Activated CD8-positive, alpha-beta memory T cell treated with anti-CD3 and anti-CD28 coated beads, Interleukin-2, amount 10 ng/mL, durations not matched to agents 7 days and 5 days (primary cell): ENCODE measurements at regions not wholly inside any gene's neighbourhood (a gene's known extent, or its start where the extent isn't known, plus 50 kb on each side); places are given as distances from the start of the nearest gene placed in this dataset.
"Not testable (repeated sequence)": the region's sequence is repeated elsewhere in the genome, so short reads cannot be mapped to it uniquely, and the experiment has no call there.

Experiments used
- ATAC-seq: fragments of 150-1000 bp; cut with Tn5 transposase; one replicate; pipeline ENCODE4 v1.10.0; 2021; ENCODE audit warnings: moderate library complexity
- CTCF ChIA-PET: fragments of 350-600 bp; sonication (Branson Sonifier 250); formaldehyde crosslinking; loops from one replicate; lab custom pipeline; 2021; ENCODE audit warnings: antibody characterized with exemption; lab: Charles Lee
- DNase-seq: peaks from one replicate; pipeline ENCODE4 v3.0.0-alpha.2; 2020
- H3K27ac Mint-ChIP-seq: one replicate; pipeline ENCODE4 v1.8.0; 2021; ENCODE audit warnings: mild to moderate bottlenecking, mixed read lengths
- H3K27me3 Mint-ChIP-seq: one replicate; pipeline ENCODE4 v1.8.0; 2021; ENCODE audit warnings: mixed read lengths
- H3K36me3 Mint-ChIP-seq: one replicate; pipeline ENCODE4 v1.8.0; 2021; ENCODE audit warnings: mild to moderate bottlenecking, mixed read lengths
- H3K4me1 Mint-ChIP-seq: one replicate; pipeline ENCODE4 v1.8.0; 2021; ENCODE audit warnings: mixed read lengths
- H3K4me3 Mint-ChIP-seq: one replicate; pipeline ENCODE4 v1.8.0; 2021; ENCODE audit warnings: mild to moderate bottlenecking, moderate library complexity, mixed read lengths
- H3K9me3 Mint-ChIP-seq: one replicate; pipeline ENCODE4 v1.8.0; 2022; ENCODE audit warnings: low read depth, mixed read lengths

- ATAC-seq, H3K4me3 Mint-ChIP-seq, H3K4me1 Mint-ChIP-seq, H3K27ac Mint-ChIP-seq, H3K9me3 Mint-ChIP-seq, CTCF ChIA-PET, H3K27me3 Mint-ChIP-seq, H3K36me3 Mint-ChIP-seq, DNase-seq: not testable (repeated sequence)
Measured at GRCh38 chr11:49891910-49892671, 60.1 kb upstream of the OR4C13 start.

GRCh38 chr11:49893442-49893841, 58.7 kb upstream of the OR4C13 start:
- H3K27ac Mint-ChIP-seq, H3K36me3 Mint-ChIP-seq, DNase-seq, H3K4me1 Mint-ChIP-seq, H3K27me3 Mint-ChIP-seq, CTCF ChIA-PET, H3K4me3 Mint-ChIP-seq, ATAC-seq: not testable (repeated sequence)
- peaks cover 13% of the 10 kb centered on the region for H3K9me3 Mint-ChIP-seq
